Spleen (tissue), 7 donors: ENCODE measurements at regions not wholly inside any gene's neighbourhood (a gene's known extent, or its start where the extent isn't known, plus 50 kb on each side); places are given as distances from the start of the nearest gene placed in this dataset.

Experiments used
- CTCF ChIP-seq, 11 experiments: fragments of 200-600 bp in 7 of 11; fragments of 450-650 bp in 4 of 11; sonication (generic) in 4 of 11; IDR thresholded peaks in 8 of 11; conservative IDR thresholded peaks in 3 of 11; 1 replicate in 7 of 11; 2 replicates in 4 of 11; pipeline versions ENCODE4 v1.4.0 to v1.8.0; 2016 to 2021; ENCODE audit warnings: antibody characterized with exemption in 11 of 11, inconsistent platforms in 4 of 11, mild to moderate bottlenecking in 1 of 11
- POLR2A ChIP-seq, 3 donors: fragments of 450-650 bp; IDR thresholded peaks; one replicate each; pipeline ENCODE4 v1.5.1; 2017; ENCODE audit warnings: antibody characterized with exemption in 3 of 3, mild to moderate bottlenecking in 1 of 3
- POLR2AphosphoS5 ChIP-seq, 3 donors: sonication (generic); formaldehyde crosslinking; IDR thresholded peaks; one replicate each; pipeline ENCODE4 v1.5.1; 2017; ENCODE audit warnings: antibody characterized with exemption in 3 of 3
- donor health status: DM: no; HTN: no; CAD: no; lungs with moderate emphysema.
- donor health status: DM: no; HTN: no; CAD: no.
- donor health status: DM: no; HTN: no; CAD: no.

DNA sequence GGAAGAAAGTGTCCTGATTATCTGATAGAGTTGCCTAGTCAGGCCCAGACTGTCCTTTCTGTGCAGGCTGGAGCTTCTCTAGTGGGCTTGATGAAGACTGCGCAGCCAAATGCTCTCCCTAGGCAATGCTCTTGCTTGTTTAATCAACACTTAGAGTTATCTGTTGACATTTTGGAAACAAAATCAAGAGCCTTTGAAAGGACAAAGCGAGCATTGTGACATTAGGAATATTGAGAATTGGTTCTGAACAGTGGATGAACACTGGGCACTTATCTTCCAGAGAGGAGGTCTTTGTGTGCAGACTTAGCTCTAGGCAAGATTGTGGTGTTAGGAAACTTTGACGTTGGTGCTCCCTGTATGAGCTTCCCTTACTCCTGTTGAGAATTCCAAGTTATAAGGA, 94.5 kb downstream of the DNTTIP2 start:
- TF ChIP-seq POLR2A (IDR thresholded peaks at IDR 0.05) (no peak), POLR2AphosphoS5 (IDR thresholded peaks at IDR 0.05) (no peak), CTCF (IDR thresholded peaks at IDR 0.05 in 8 of 11, conservative IDR thresholded peaks at IDR 0.05 in 3 of 11) (no peak)
